HEK293 (cell line): ENCODE measurements at regions not wholly inside any gene's neighbourhood (a gene's known extent, or its start where the extent isn't known, plus 50 kb on each side); places are given as distances from the start of the nearest gene placed in this dataset.

Experiments
- CTCF ChIA-PET: fragments of 350-600 bp; formaldehyde crosslinking; extraction: SDS; loops from one replicate; lab custom pipeline; 2021; ENCODE audit warnings: antibody characterized with exemption; lab: Yijun Ruan, JAX
- POLR2A ChIA-PET: fragments of 300-600 bp; formaldehyde crosslinking; extraction: SDS; loops from one replicate; lab custom pipeline; 2020; ENCODE audit warnings: antibody characterized with exemption, inconsistent platforms; lab: Yijun Ruan, JAX
- H3K27ac ChIP-seq: fragments of 200-500 bp; sonication (Bioruptor generic); 2 replicates; pipeline ENCODE4 v1.5.1; 2014; ENCODE audit warnings: low read depth, low read length, control low read depth, inconsistent platforms; ENCODE audit errors: extremely low read depth
- H3K36me3 ChIP-seq, 2 experiments: fragments of 200-500 bp in 1 of 2; sonication (Bioruptor generic) in 1 of 2; 1 replicate in 1 of 2; 2 replicates in 1 of 2; pipeline ENCODE4 v1.5.1; 2014 to 2017; ENCODE audit warnings: inconsistent platforms in 2 of 2, low read length in 2 of 2; ENCODE audit not compliant: control insufficient read depth in 2 of 2, insufficient read depth in 1 of 2
- H3K4me1 ChIP-seq: fragments of 200-500 bp; sonication (Bioruptor generic); 2 replicates; pipeline ENCODE4 v1.5.1; 2014; ENCODE audit warnings: mild to moderate bottlenecking, low read length, inconsistent platforms; ENCODE audit not compliant: control insufficient read depth, insufficient read depth
- H3K4me3 ChIP-seq: 2 replicates; pipeline ENCODE4 v1.5.1; 2011; ENCODE audit warnings: low read depth, mild to moderate bottlenecking, control low read depth, low read length, moderate library complexity
- H3K9me3 ChIP-seq: fragments of 200-500 bp; sonication (Bioruptor generic); 2 replicates; pipeline ENCODE4 v1.5.1; 2014; ENCODE audit warnings: low read depth, low read length, inconsistent platforms; ENCODE audit not compliant: control insufficient read depth, insufficient read depth
- BCL11A ChIP-seq: fragments of 450-650 bp; formaldehyde crosslinking; IDR thresholded peaks from 2 replicates; pipeline ENCODE4 v1.5.1; 2016; ENCODE audit warnings: low read depth, missing biosample characterization, missing genetic modification characterization
- ZNF140 ChIP-seq: fragments of 450-650 bp; formaldehyde crosslinking; IDR thresholded peaks from 2 replicates; pipeline ENCODE4 v1.5.1; 2016; ENCODE audit warnings: missing biosample characterization, missing genetic modification characterization
- ZNF202 ChIP-seq: fragments of 450-650 bp; formaldehyde crosslinking; IDR thresholded peaks from 2 replicates; pipeline ENCODE4 v1.5.1; 2016; ENCODE audit warnings: missing biosample characterization, missing genetic modification characterization, borderline replicate concordance
- ZNF274 ChIP-seq, 2 experiments: fragments of 200-500 bp in 1 of 2; fragments of 450-650 bp in 1 of 2; sonication (Bioruptor generic) in 1 of 2; formaldehyde crosslinking in 1 of 2; IDR thresholded peaks; 2 replicates each; pipeline versions ENCODE4 v1.5.1 to v1.6.1; 2014 to 2016; ENCODE audit warnings: borderline replicate concordance in 1 of 2, inconsistent platforms in 1 of 2, low read length in 1 of 2, missing biosample characterization in 1 of 2, missing genetic modification characterization in 1 of 2
- ZNF324 ChIP-seq: fragments of 450-650 bp; formaldehyde crosslinking; IDR thresholded peaks from 2 replicates; pipeline ENCODE4 v1.5.1; 2016; ENCODE audit warnings: missing biosample characterization, missing genetic modification characterization
- ZNF473 ChIP-seq: fragments of 450-650 bp; formaldehyde crosslinking; IDR thresholded peaks from 2 replicates; pipeline ENCODE4 v1.5.1; 2017; ENCODE audit warnings: missing biosample characterization, missing genetic modification characterization
- ZNF561 ChIP-seq: fragments of 450-650 bp; IDR thresholded peaks from 2 replicates; pipeline ENCODE4 v1.5.1; 2018; ENCODE audit warnings: missing biosample characterization, missing genetic modification characterization, borderline replicate concordance
- ZNF596 ChIP-seq: fragments of 450-650 bp; IDR thresholded peaks from 2 replicates; pipeline ENCODE4 v1.5.0; 2018; ENCODE audit warnings: missing biosample characterization, mild to moderate bottlenecking, missing genetic modification characterization, moderate library complexity
- ZNF629 ChIP-seq: fragments of 450-650 bp; formaldehyde crosslinking; IDR thresholded peaks from 2 replicates; pipeline ENCODE4 v1.5.1; 2017; ENCODE audit warnings: missing biosample characterization, missing genetic modification characterization
- ZNF768 ChIP-seq: fragments of 450-650 bp; formaldehyde crosslinking; IDR thresholded peaks from 2 replicates; pipeline ENCODE4 v1.5.1; 2018; ENCODE audit warnings: missing biosample characterization, mild to moderate bottlenecking, missing genetic modification characterization
- ZNF843 ChIP-seq: fragments of 450-650 bp; formaldehyde crosslinking; IDR thresholded peaks from 2 replicates; pipeline ENCODE4 v1.5.1; 2016; ENCODE audit warnings: missing biosample characterization, missing genetic modification characterization
- TF ChIP-seq, protein P1 (sequence below): fragments of 450-650 bp; formaldehyde crosslinking; IDR thresholded peaks from 2 replicates; pipeline ENCODE4 v1.5.1; 2017; ENCODE audit warnings: missing biosample characterization, mild to moderate bottlenecking, missing genetic modification characterization, moderate library complexity
- TF ChIP-seq, protein P2 (sequence below): fragments of 450-650 bp; formaldehyde crosslinking; IDR thresholded peaks from 2 replicates; pipeline ENCODE4 v1.5.1; 2016; ENCODE audit warnings: missing biosample characterization, missing genetic modification characterization
- TF ChIP-seq, protein P3 (sequence below): fragments of 450-650 bp; formaldehyde crosslinking; IDR thresholded peaks from 2 replicates; pipeline ENCODE4 v1.5.0; 2017; ENCODE audit warnings: missing biosample characterization, missing genetic modification characterization, borderline replicate concordance
- TF ChIP-seq, protein P4 (sequence below): fragments of 450-650 bp; formaldehyde crosslinking; IDR thresholded peaks from 2 replicates; pipeline ENCODE4 v1.5.1; 2016; ENCODE audit warnings: missing biosample characterization, missing genetic modification characterization
- TF ChIP-seq, protein P5 (sequence below): fragments of 450-650 bp; formaldehyde crosslinking; IDR thresholded peaks from 2 replicates; pipeline ENCODE4 v1.5.1; 2016; ENCODE audit warnings: missing biosample characterization, missing genetic modification characterization

DNA sequence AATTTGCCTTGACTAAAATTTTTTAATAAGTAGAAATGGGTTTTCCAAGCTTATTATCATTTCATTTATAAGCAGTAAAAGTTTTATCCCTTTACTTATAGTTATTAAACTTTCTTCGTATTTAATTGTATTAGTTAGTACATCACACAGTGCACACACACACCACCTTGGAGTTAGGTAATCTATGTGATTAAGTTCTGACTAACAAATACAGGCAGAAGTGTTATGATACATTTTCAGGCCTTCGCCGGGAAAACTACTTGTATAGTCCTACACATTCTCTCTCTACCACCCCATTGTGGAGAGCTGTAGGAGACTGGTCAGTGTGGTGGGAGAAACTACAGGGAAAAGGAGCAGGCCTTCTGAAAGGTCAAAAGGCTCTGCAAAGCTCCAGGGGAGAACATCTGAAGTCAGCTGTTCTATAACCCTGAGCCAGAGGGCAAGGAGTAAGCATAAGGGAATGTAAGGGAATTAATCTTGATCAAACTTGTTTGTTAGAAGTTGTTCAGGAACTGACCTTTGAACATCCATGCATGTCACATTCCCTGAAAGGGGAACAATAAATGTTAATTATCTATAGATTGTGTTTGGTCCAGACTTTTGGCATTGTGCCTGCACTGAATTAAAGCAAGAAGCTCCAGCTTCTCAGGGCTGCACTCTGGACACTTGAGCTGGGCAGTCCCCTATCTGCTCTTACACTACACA is 231.7 kb downstream of the FSIP2 start (continued):
- TF ChIP-seq, protein P1, sequence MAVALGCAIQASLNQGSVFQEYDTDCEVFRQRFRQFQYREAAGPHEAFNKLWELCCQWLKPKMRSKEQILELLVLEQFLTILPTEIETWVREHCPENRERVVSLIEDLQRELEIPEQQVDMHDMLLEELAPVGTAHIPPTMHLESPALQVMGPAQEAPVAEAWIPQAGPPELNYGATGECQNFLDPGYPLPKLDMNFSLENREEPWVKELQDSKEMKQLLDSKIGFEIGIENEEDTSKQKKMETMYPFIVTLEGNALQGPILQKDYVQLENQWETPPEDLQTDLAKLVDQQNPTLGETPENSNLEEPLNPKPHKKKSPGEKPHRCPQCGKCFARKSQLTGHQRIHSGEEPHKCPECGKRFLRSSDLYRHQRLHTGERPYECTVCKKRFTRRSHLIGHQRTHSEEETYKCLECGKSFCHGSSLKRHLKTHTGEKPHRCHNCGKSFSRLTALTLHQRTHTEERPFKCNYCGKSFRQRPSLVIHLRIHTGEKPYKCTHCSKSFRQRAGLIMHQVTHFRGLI (tag by site-specific recombination): no peak
- TF ChIP-seq ZNF596 (no peak), ZNF140 (tag by site-specific recombination) (no peak), ZNF202 (no peak)
- TF ChIP-seq, protein P2, sequence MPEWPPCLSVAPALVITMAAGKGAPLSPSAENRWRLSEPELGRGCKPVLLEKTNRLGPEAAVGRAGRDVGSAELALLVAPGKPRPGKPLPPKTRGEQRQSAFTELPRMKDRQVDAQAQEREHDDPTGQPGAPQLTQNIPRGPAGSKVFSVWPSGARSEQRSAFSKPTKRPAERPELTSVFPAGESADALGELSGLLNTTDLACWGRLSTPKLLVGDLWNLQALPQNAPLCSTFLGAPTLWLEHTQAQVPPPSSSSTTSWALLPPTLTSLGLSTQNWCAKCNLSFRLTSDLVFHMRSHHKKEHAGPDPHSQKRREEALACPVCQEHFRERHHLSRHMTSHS (tag by site-specific recombination): no peak
- TF ChIP-seq, protein P3, sequence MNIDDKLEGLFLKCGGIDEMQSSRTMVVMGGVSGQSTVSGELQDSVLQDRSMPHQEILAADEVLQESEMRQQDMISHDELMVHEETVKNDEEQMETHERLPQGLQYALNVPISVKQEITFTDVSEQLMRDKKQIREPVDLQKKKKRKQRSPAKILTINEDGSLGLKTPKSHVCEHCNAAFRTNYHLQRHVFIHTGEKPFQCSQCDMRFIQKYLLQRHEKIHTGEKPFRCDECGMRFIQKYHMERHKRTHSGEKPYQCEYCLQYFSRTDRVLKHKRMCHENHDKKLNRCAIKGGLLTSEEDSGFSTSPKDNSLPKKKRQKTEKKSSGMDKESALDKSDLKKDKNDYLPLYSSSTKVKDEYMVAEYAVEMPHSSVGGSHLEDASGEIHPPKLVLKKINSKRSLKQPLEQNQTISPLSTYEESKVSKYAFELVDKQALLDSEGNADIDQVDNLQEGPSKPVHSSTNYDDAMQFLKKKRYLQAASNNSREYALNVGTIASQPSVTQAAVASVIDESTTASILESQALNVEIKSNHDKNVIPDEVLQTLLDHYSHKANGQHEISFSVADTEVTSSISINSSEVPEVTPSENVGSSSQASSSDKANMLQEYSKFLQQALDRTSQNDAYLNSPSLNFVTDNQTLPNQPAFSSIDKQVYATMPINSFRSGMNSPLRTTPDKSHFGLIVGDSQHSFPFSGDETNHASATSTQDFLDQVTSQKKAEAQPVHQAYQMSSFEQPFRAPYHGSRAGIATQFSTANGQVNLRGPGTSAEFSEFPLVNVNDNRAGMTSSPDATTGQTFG (tag by site-specific recombination): no peak
- TF ChIP-seq, protein P4, sequence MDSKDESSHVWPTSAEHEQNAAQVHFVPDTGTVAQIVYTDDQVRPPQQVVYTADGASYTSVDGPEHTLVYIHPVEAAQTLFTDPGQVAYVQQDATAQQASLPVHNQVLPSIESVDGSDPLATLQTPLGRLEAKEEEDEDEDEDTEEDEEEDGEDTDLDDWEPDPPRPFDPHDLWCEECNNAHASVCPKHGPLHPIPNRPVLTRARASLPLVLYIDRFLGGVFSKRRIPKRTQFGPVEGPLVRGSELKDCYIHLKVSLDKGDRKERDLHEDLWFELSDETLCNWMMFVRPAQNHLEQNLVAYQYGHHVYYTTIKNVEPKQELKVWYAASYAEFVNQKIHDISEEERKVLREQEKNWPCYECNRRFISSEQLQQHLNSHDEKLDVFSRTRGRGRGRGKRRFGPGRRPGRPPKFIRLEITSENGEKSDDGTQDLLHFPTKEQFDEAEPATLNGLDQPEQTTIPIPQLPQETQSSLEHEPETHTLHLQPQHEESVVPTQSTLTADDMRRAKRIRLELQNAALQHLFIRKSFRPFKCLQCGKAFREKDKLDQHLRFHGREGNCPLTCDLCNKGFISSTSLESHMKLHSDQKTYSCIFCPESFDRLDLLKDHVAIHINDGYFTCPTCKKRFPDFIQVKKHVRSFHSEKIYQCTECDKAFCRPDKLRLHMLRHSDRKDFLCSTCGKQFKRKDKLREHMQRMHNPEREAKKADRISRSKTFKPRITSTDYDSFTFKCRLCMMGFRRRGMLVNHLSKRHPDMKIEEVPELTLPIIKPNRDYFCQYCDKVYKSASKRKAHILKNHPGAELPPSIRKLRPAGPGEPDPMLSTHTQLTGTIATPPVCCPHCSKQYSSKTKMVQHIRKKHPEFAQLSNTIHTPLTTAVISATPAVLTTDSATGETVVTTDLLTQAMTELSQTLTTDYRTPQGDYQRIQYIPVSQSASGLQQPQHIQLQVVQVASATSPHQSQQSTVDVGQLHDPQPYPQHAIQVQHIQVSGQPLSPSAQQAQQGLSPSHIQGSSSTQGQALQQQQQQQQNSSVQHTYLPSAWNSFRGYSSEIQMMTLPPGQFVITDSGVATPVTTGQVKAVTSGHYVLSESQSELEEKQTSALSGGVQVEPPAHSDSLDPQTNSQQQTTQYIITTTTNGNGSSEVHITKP (tag by site-specific recombination): no peak
- TF ChIP-seq, all 188 proteins: peak for 0

DNA sequence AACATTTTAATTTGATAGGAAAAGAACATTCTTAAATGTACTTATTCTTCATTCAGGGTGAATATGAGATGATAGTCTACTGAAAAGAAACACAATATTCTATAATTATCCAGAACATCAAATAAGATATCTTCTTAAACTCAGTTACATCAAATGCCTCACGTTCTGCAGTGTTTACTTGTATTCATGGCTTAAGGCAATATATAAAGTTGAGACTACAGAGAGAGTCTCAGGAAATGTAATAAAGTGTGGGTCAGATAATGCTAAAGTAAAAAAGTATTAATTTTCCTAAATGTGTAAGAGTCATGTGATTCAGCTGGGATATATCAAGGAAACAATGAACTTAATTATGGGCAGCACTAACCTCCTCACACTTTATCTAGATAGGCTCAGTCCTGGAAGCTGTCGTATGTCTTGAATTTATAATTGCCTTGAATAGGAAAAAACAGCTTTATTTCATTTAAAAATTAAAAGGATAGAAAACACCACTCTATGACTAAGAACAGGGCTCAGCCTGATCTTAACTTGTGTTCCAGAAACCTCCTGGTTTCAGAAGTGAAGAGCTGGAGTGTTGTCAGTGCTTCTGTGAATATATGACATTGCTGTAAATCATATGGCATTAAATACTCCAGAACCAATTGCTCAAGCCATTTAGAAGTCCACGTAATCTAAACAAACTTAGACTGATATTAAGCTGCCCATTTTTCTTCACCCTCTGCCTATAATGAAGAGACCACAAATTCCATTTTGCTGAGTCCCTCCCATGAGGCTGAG is 240.2 kb downstream of the FSIP2 start:
- ChIA-PET CTCF (interaction anchor here (1.1 kb wide), 1 partner anchor 9 kb away, joined by 3 read pairs; no protein-coding TSS in a partner anchor), POLR2A (no interaction called here)
- H3K9me3 ChIP-seq: no peaks in the 10 kb centered on the region
- H3K4me1 ChIP-seq: no peaks in the 10 kb centered on the region
- H3K27ac ChIP-seq: no peak overlapping the region
- TF ChIP-seq ZNF596 (no peak), BCL11A (tag by site-specific recombination) (no peak), ZNF768 (tag by site-specific recombination) (no peak), ZNF561 (no peak), ZNF274 (IDR thresholded peaks at IDR 0.05; ENCODE audit: low read length) (no peak), ZNF274 (tag by site-specific recombination; IDR thresholded peaks at IDR 0.05; ENCODE audit: borderline replicate concordance) (no peak), ZNF324 (no peak), ZNF629 (tag by site-specific recombination) (no peak), ZNF843 (tag by site-specific recombination) (no peak), ZNF473 (no peak)
- TF ChIP-seq, protein P5, sequence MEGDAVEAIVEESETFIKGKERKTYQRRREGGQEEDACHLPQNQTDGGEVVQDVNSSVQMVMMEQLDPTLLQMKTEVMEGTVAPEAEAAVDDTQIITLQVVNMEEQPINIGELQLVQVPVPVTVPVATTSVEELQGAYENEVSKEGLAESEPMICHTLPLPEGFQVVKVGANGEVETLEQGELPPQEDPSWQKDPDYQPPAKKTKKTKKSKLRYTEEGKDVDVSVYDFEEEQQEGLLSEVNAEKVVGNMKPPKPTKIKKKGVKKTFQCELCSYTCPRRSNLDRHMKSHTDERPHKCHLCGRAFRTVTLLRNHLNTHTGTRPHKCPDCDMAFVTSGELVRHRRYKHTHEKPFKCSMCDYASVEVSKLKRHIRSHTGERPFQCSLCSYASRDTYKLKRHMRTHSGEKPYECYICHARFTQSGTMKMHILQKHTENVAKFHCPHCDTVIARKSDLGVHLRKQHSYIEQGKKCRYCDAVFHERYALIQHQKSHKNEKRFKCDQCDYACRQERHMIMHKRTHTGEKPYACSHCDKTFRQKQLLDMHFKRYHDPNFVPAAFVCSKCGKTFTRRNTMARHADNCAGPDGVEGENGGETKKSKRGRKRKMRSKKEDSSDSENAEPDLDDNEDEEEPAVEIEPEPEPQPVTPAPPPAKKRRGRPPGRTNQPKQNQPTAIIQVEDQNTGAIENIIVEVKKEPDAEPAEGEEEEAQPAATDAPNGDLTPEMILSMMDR (tag by site-specific recombination): no peak
- no peaks in the 10 kb centered on the region for H3K36me3 ChIP-seq
- no peak overlapping the region for H3K4me3 ChIP-seq
